HEK293 (cell line): ENCODE measurements at regions not wholly inside any gene's neighbourhood (a gene's known extent, or its start where the extent isn't known, plus 50 kb on each side); places are given as distances from the start of the nearest gene placed in this dataset.

ENCODE experiments used
- CTCF ChIP-seq: fragments of 450-650 bp; formaldehyde crosslinking; IDR thresholded peaks from 2 replicates; pipeline ENCODE4 v1.5.1; 2016; ENCODE audit warnings: missing biosample characterization, missing genetic modification characterization
- HOXA7 ChIP-seq: sonication (generic); formaldehyde crosslinking; IDR thresholded peaks from 2 replicates; pipeline ENCODE4 v1.8.1; 2022; ENCODE audit warnings: missing genetic modification reagents, borderline replicate concordance
- KLF1 ChIP-seq: fragments of 450-650 bp; formaldehyde crosslinking; IDR thresholded peaks from 2 replicates; pipeline ENCODE4 v1.5.1; 2016; ENCODE audit warnings: missing biosample characterization, missing genetic modification characterization
- MYNN ChIP-seq: fragments of 450-650 bp; formaldehyde crosslinking; IDR thresholded peaks from 2 replicates; pipeline ENCODE4 v1.5.1; 2016; ENCODE audit warnings: missing biosample characterization, missing genetic modification characterization, borderline replicate concordance
- SCRT2 ChIP-seq: fragments of 450-650 bp; formaldehyde crosslinking; IDR thresholded peaks from 2 replicates; pipeline ENCODE4 v1.5.1; 2016; ENCODE audit warnings: missing biosample characterization, missing genetic modification characterization
- ZNF169 ChIP-seq: fragments of 450-650 bp; formaldehyde crosslinking; IDR thresholded peaks from 2 replicates; pipeline ENCODE4 v1.5.1; 2016; ENCODE audit warnings: missing biosample characterization, missing genetic modification characterization
- ZNF239 ChIP-seq: fragments of 450-650 bp; formaldehyde crosslinking; IDR thresholded peaks from 2 replicates; pipeline ENCODE4 v1.5.1; 2016; ENCODE audit warnings: missing biosample characterization, missing genetic modification characterization
- ZNF311 ChIP-seq: fragments of 450-650 bp; formaldehyde crosslinking; IDR thresholded peaks from 2 replicates; pipeline ENCODE4 v1.5.1; 2017; ENCODE audit warnings: missing biosample characterization, missing genetic modification characterization, borderline replicate concordance
- ZNF335 ChIP-seq: fragments of 450-650 bp; formaldehyde crosslinking; conservative IDR thresholded peaks from 2 replicates; pipeline ENCODE4 v1.5.1; 2016; ENCODE audit warnings: missing biosample characterization, missing genetic modification characterization
- ZNF433 ChIP-seq: fragments of 450-650 bp; formaldehyde crosslinking; IDR thresholded peaks from 2 replicates; pipeline ENCODE4 v1.5.1; 2016; ENCODE audit warnings: missing biosample characterization, missing genetic modification characterization, low read depth
- ZNF596 ChIP-seq: fragments of 450-650 bp; IDR thresholded peaks from 2 replicates; pipeline ENCODE4 v1.5.0; 2018; ENCODE audit warnings: missing biosample characterization, mild to moderate bottlenecking, missing genetic modification characterization, moderate library complexity

- TF ChIP-seq ZNF335 (tag by site-specific recombination), result no peak
- no peak for TF ChIP-seq HOXA7 (CRISPR knock-in tag)
- TF ChIP-seq SCRT2 (tag by site-specific recombination), result no peak
- TF ChIP-seq KLF1 (tag by site-specific recombination), result no peak
- TF ChIP-seq CTCF (tag by site-specific recombination), result no peak
- TF ChIP-seq ZNF433 (tag by site-specific recombination), result no peak
- no peak for TF ChIP-seq ZNF169
- no peak for TF ChIP-seq ZNF596 (tag by site-specific recombination)
- TF ChIP-seq MYNN (tag by site-specific recombination), result no peak
- TF ChIP-seq ZNF311, result no peak
- no peak for TF ChIP-seq ZNF239
Measured at GRCh38 chr4:117844594-117844993, 189.7 kb upstream of the NDST3 start.
